GM23338 (cell line): ENCODE measurements at regions not wholly inside any gene's neighbourhood (a gene's known extent, or its start where the extent isn't known, plus 50 kb on each side); places are given as distances from the start of the nearest gene placed in this dataset.

ENCODE experiments used
- ATAC-seq: fragments of 200-7000 bp; cut with Tn5 transposase; 3 replicates; pipeline ENCODE4 v1.9.1; 2020
- DNase-seq: peaks from one replicate; pipeline ENCODE4 v3.0.0-alpha.2; 2015; ENCODE audit warnings: low spot score
- H2AFZ ChIP-seq: fragments of 200-600 bp; sonication (generic); 2 replicates; pipeline ENCODE4 v1.8.0; 2016; ENCODE audit warnings: antibody characterized with exemption, mild to moderate bottlenecking, moderate library complexity
- H3F3A ChIP-seq: fragments of 200-600 bp; sonication (generic); replicated peaks from 2 replicates; pipeline ENCODE4 v1.8.0; 2017; ENCODE audit warnings: antibody characterized with exemption, mixed run types, low read depth
- H3K27ac ChIP-seq: fragments of 200-600 bp; sonication (generic); 2 replicates; pipeline ENCODE4 v1.6.1; 2016; ENCODE audit warnings: low read depth
- H3K27me3 ChIP-seq: fragments of 200-600 bp; sonication (generic); 2 replicates; pipeline ENCODE4 v1.8.0; 2016; ENCODE audit warnings: mild to moderate bottlenecking, mixed run types, moderate library complexity; ENCODE audit not compliant: insufficient read depth
- H3K36me3 ChIP-seq: fragments of 200-600 bp; sonication (generic); 2 replicates; pipeline ENCODE4 v1.8.0; 2016; ENCODE audit warnings: mild to moderate bottlenecking; ENCODE audit not compliant: insufficient read depth
- H3K4me1 ChIP-seq: fragments of 200-600 bp; sonication (generic); 2 replicates; pipeline ENCODE4 v1.8.0; 2016; ENCODE audit warnings: mild to moderate bottlenecking, moderate library complexity; ENCODE audit not compliant: insufficient read depth
- H3K4me2 ChIP-seq: fragments of 200-600 bp; sonication (generic); 2 replicates; pipeline ENCODE4 v1.7.1; 2017; ENCODE audit warnings: mixed run types
- H3K4me3 ChIP-seq: fragments of 200-600 bp; sonication (generic); 2 replicates; pipeline ENCODE4 v1.6.1; 2016; ENCODE audit warnings: mixed run types
- H3K79me2 ChIP-seq: fragments of 200-600 bp; sonication (generic); replicated peaks from 2 replicates; pipeline ENCODE4 v1.8.0; 2017; ENCODE audit warnings: mild to moderate bottlenecking; ENCODE audit not compliant: insufficient read depth
- H3K9me2 ChIP-seq: fragments of 200-600 bp; sonication (generic); 2 replicates; pipeline ENCODE4 v1.8.0; 2017; ENCODE audit not compliant: insufficient read depth
- H4K20me1 ChIP-seq: fragments of 200-600 bp; sonication (generic); replicated peaks from 2 replicates; pipeline ENCODE4 v1.8.0; 2017; ENCODE audit warnings: mild to moderate bottlenecking; ENCODE audit not compliant: insufficient read depth
- H3K27ac Mint-ChIP-seq: 2 replicates; pipeline ENCODE4 v1.8.0; 2020; ENCODE audit warnings: inconsistent platforms, mild to moderate bottlenecking, moderate library complexity, mixed read lengths
- H3K27me3 Mint-ChIP-seq: 3 replicates; pipeline ENCODE4 v1.8.0; 2022; ENCODE audit warnings: low read depth, mild to moderate bottlenecking, moderate library complexity, mixed read lengths, inconsistent platforms; ENCODE audit not compliant: insufficient read depth, poor library complexity
- H3K36me3 Mint-ChIP-seq: 3 replicates; pipeline ENCODE4 v1.8.0; 2021; ENCODE audit warnings: low read depth, mild to moderate bottlenecking, inconsistent platforms, moderate library complexity, mixed read lengths
- H3K4me1 Mint-ChIP-seq: 3 replicates; pipeline ENCODE4 v1.8.0; 2020; ENCODE audit warnings: mild to moderate bottlenecking, inconsistent platforms, mixed read lengths
- H3K4me3 Mint-ChIP-seq: 3 replicates; pipeline ENCODE4 v1.8.0; 2021; ENCODE audit warnings: moderate library complexity, mild to moderate bottlenecking, inconsistent platforms, mixed read lengths
- H3K9me3 Mint-ChIP-seq: 3 replicates; pipeline ENCODE4 v1.8.0; 2020; ENCODE audit warnings: moderate library complexity, mild to moderate bottlenecking, inconsistent platforms, mixed read lengths
- CREB1 ChIP-seq: fragments of 250-450 bp; sonication (Bioruptor Pico); IDR thresholded peaks from 2 replicates; pipeline ENCODE4 v1.5.0; 2020; ENCODE audit warnings: low read depth, mild to moderate bottlenecking, moderate library complexity
- CTCF ChIP-seq, 2 experiments: fragments of 200-600 bp in 1 of 2; sonication (generic) in 1 of 2; conservative IDR thresholded peaks; 2 replicates each; pipeline versions ENCODE4 v1.5.1 to v1.6.1; 2016 to 2017; ENCODE audit warnings: antibody characterized with exemption in 2 of 2, low read depth in 2 of 2, mild to moderate bottlenecking in 2 of 2, moderate library complexity in 1 of 2
- EZH2 ChIP-seq: fragments of 200-600 bp; sonication (generic); IDR thresholded peaks from one replicate; pipeline ENCODE4 v1.8.0; 2017; ENCODE audit warnings: antibody characterized with exemption, mild to moderate bottlenecking, low read depth; ENCODE audit not compliant: unreplicated experiment
- JUNB ChIP-seq: IDR thresholded peaks from one replicate; pipeline ENCODE4 v1.6.1; 2016; ENCODE audit warnings: antibody characterized with exemption; ENCODE audit not compliant: unreplicated experiment
- NANOG ChIP-seq: IDR thresholded peaks from 2 replicates; pipeline ENCODE4 v1.6.1; 2016; ENCODE audit warnings: antibody characterized with exemption, borderline replicate concordance
- TF ChIP-seq, protein P1 (sequence below): fragments of 250-450 bp; sonication (Bioruptor Pico); IDR thresholded peaks from 2 replicates; pipeline ENCODE4 v1.5.0; 2020; ENCODE audit warnings: mild to moderate bottlenecking, moderate library complexity

DNA sequence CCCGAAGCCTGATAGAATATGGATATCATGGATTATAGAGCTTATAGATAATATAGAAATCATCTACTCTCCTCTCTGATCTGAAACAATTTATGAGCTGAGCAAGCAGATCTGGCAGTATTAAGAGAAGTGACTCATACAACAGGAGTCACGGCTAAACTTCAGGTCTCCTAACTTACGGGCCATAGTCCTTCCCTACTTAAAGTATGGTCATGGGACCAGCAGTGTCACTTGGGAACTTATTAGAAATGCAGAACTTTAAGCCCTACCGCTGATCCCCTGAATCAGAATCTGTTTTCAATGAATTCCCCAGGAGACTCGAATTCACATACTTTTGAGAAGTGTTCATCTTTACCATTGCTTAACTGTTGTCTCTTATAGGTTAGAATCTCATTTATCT, 195.7 kb upstream of the FANCL start:
- no peaks in the 10 kb centered on the region for H3K36me3 ChIP-seq
- H3K27me3 ChIP-seq: no peaks in the 10 kb centered on the region
- H3F3A ChIP-seq: no peaks in the 10 kb centered on the region
- H3K9me2 ChIP-seq: no peaks in the 10 kb centered on the region
- TF ChIP-seq CREB1: no peak
- TF ChIP-seq CTCF (conservative IDR thresholded peaks at IDR 0.05; ENCODE audit: low read depth in 2 of 2): no peak
- TF ChIP-seq EZH2: no peak
- Mint-ChIP-seq H3K27me3 (no peaks in the 10 kb centered on the region), H3K27ac (no peak overlapping the region), H3K9me3 (no peaks in the 10 kb centered on the region), H3K4me3 (no peak overlapping the region), H3K4me1 (peaks cover 22% of the 10 kb centered on the region), H3K36me3 (no peaks in the 10 kb centered on the region; the same call in 2 of the 3 replicates)
- H3K27ac ChIP-seq: no peak overlapping the region
- no peak overlapping the region for H3K4me2 ChIP-seq
- H2AFZ ChIP-seq: no peak overlapping the region
- H4K20me1 ChIP-seq: no peaks in the 10 kb centered on the region
- no peaks in the 10 kb centered on the region for H3K79me2 ChIP-seq
- DNase-seq: no peak
- H3K4me1 ChIP-seq: no peaks in the 10 kb centered on the region
- ATAC-seq: no peak
- no peak overlapping the region for H3K4me3 ChIP-seq

DNA sequence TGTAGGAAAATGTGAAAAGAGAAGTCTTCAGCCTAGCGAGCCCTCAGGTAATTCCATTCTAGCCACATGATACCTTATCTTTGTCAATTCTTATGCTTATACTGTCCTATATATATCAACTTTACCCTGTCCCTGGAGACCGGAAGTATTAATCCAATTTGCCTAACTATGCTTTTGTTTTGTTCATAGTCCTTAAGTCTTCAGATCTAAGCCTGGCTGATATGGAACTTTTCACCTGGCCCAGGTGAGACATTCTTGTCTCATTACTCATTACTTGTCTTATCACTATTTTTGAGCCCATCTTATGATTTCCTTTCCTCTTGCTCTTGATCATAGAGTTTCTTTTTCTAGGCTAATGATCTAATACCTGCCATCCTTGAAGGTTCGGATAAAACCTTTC, 194.1 kb upstream of the FANCL start:
- Histone ChIP-seq H3K4me2 (peak overlapping the region; percentile 25), H3K4me3 (no peak overlapping the region), H2AFZ (no peak overlapping the region), H3K27ac (no peak overlapping the region), H3K9me2 (no peaks in the 10 kb centered on the region), H3K79me2 (no peaks in the 10 kb centered on the region), H3K36me3 (no peaks in the 10 kb centered on the region), H3K27me3 (no peaks in the 10 kb centered on the region), H4K20me1 (no peaks in the 10 kb centered on the region), H3K4me1 (no peaks in the 10 kb centered on the region), H3F3A (no peaks in the 10 kb centered on the region)
- H3K9me3 Mint-ChIP-seq: no peaks in the 10 kb centered on the region
- no peaks in the 10 kb centered on the region for H3K27me3 Mint-ChIP-seq
- peaks cover 22% of the 10 kb centered on the region for H3K4me1 Mint-ChIP-seq
- ATAC-seq: no peak
- H3K36me3 Mint-ChIP-seq: no peaks in the 10 kb centered on the region; the same call in 2 of the 3 replicates
- no peak overlapping the region for H3K27ac Mint-ChIP-seq
- DNase-seq: peak; percentile 15
- H3K4me3 Mint-ChIP-seq: no peak overlapping the region
- TF ChIP-seq EZH2 (no peak), JUNB (no peak), CREB1 (no peak), NANOG (no peak)

DNA sequence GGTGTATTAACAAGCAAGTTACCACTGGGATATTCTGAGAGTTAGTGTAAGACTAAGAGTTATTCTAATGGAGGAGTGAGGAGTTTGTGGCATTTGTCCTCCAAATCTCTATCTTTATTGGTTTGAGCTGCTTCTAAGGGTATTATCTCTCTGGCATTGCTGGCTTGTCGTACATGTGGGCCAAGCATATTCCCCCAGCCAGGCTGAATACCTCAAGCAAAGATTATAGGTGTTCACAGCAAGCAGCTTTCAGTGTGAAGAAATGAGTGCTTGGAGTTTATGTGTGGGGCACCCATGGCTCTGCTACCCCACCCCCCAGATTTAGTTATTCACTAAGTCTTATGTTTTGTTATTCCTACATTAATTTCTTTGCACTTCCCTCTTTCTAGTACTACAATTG, 193.6 kb upstream of the FANCL start:
- Histone ChIP-seq H3K79me2 (no peaks in the 10 kb centered on the region), H3K4me1 (peaks cover 3% of the 10 kb centered on the region), H3K27ac (0 out of 2 replicates have a peak overlapping the region, but pooled peaks have one; percentile 33), H4K20me1 (no peaks in the 10 kb centered on the region), H3K36me3 (no peaks in the 10 kb centered on the region), H3K27me3 (no peaks in the 10 kb centered on the region), H3K4me3 (no peak overlapping the region), H3F3A (no peaks in the 10 kb centered on the region), H3K4me2 (peak overlapping the region; percentile 25), H2AFZ (no peak overlapping the region), H3K9me2 (no peaks in the 10 kb centered on the region)
- Mint-ChIP-seq H3K4me3 (no peak overlapping the region), H3K27ac (no peak overlapping the region), H3K36me3 (no peaks in the 10 kb centered on the region; the same call in 2 of the 3 replicates), H3K4me1 (peaks cover 26% of the 10 kb centered on the region), H3K27me3 (no peaks in the 10 kb centered on the region), H3K9me3 (no peaks in the 10 kb centered on the region)
- no peak for DNase-seq
- ATAC-seq: no peak
- TF ChIP-seq CTCF (conservative IDR thresholded peaks at IDR 0.05; ENCODE audit: low read depth in 2 of 2) (no peak), CREB1 (no peak)
- TF ChIP-seq, protein P1, sequence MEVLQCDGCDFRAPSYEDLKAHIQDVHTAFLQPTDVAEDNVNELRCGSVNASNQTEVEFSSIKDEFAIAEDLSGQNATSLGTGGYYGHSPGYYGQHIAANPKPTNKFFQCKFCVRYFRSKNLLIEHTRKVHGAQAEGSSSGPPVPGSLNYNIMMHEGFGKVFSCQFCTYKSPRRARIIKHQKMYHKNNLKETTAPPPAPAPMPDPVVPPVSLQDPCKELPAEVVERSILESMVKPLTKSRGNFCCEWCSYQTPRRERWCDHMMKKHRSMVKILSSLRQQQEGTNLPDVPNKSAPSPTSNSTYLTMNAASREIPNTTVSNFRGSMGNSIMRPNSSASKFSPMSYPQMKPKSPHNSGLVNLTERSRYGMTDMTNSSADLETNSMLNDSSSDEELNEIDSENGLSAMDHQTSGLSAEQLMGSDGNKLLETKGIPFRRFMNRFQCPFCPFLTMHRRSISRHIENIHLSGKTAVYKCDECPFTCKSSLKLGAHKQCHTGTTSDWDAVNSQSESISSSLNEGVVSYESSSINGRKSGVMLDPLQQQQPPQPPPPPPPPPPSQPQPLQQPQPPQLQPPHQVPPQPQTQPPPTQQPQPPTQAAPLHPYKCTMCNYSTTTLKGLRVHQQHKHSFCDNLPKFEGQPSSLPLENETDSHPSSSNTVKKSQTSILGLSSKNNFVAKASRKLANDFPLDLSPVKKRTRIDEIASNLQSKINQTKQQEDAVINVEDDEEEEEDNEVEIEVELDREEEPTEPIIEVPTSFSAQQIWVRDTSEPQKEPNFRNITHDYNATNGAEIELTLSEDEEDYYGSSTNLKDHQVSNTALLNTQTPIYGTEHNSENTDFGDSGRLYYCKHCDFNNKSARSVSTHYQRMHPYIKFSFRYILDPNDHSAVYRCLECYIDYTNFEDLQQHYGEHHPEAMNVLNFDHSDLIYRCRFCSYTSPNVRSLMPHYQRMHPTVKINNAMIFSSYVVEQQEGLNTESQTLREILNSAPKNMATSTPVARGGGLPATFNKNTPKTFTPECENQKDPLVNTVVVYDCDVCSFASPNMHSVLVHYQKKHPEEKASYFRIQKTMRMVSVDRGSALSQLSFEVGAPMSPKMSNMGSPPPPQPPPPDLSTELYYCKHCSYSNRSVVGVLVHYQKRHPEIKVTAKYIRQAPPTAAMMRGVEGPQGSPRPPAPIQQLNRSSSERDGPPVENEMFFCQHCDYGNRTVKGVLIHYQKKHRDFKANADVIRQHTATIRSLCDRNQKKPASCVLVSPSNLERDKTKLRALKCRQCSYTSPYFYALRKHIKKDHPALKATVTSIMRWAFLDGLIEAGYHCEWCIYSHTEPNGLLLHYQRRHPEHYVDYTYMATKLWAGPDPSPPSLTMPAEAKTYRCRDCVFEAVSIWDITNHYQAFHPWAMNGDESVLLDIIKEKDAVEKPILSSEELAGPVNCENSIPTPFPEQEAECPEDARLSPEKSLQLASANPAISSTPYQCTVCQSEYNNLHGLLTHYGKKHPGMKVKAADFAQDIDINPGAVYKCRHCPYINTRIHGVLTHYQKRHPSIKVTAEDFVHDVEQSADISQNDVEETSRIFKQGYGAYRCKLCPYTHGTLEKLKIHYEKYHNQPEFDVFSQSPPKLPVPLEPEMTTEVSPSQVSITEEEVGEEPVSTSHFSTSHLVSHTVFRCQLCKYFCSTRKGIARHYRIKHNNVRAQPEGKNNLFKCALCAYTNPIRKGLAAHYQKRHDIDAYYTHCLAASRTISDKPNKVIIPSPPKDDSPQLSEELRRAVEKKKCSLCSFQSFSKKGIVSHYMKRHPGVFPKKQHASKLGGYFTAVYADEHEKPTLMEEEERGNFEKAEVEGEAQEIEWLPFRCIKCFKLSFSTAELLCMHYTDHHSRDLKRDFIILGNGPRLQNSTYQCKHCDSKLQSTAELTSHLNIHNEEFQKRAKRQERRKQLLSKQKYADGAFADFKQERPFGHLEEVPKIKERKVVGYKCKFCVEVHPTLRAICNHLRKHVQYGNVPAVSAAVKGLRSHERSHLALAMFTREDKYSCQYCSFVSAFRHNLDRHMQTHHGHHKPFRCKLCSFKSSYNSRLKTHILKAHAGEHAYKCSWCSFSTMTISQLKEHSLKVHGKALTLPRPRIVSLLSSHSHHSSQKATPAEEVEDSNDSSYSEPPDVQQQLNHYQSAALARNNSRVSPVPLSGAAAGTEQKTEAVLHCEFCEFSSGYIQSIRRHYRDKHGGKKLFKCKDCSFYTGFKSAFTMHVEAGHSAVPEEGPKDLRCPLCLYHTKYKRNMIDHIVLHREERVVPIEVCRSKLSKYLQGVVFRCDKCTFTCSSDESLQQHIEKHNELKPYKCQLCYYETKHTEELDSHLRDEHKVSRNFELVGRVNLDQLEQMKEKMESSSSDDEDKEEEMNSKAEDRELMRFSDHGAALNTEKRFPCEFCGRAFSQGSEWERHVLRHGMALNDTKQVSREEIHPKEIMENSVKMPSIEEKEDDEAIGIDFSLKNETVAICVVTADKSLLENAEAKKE (CRISPR knock-in tag): no peak
